ENCODE measurements at regions not wholly inside any gene's neighbourhood (a gene's known extent, or its start where the extent isn't known, plus 50 kb on each side); places are given as distances from the start of the nearest gene placed in this dataset.

GRCh38 chr5:67998709-67999261, 216.8 kb upstream of the PIK3R1 start:
- Mint-ChIP-seq H3K9me3 (ENCODE audit: unreplicated experiment) (peaks cover 2% of the 10 kb centered on the region), H3K27ac (ENCODE audit: unreplicated experiment) (no peak overlapping the region), H3K36me3 (ENCODE audit: low read depth, unreplicated experiment) (no peaks in the 10 kb centered on the region), H3K4me1 (ENCODE audit: low read depth, unreplicated experiment) (no peaks in the 10 kb centered on the region), H3K27me3 (ENCODE audit: low read depth, unreplicated experiment) (no peaks in the 10 kb centered on the region), H3K4me3 (ENCODE audit: unreplicated experiment) (no peak overlapping the region)
- Histone ChIP-seq H3K36me3 (ENCODE audit: insufficient read depth, low read length) (no peaks in the 10 kb centered on the region), H4K20me1 (ENCODE audit: insufficient read depth, low read length) (no peaks in the 10 kb centered on the region), H3K9me3 (ENCODE audit: insufficient read depth, low read depth, low read length) (no peaks in the 10 kb centered on the region), H3K27me3 (ENCODE audit: insufficient read depth, low read length) (no peaks in the 10 kb centered on the region), H2AFZ (ENCODE audit: low read depth, low read length) (peak overlapping the region; percentile 68), H3K79me2 (ENCODE audit: insufficient read depth, low read length) (no peaks in the 10 kb centered on the region), H3K4me2 (ENCODE audit: low read length) (peak overlapping the region; percentile 56), H3K4me3 (ENCODE audit: insufficient read depth, low read depth, low read length) (no peak overlapping the region), H3K4me1 (ENCODE audit: insufficient read depth, low read length) (peaks cover 7% of the 10 kb centered on the region), H3K9ac (ENCODE audit: low read length) (peak overlapping the region; percentile 42), H3K27ac (ENCODE audit: low read depth, low read length) (peak overlapping the region; percentile 73)
- peak; percentile 49 for DNase-seq (ENCODE audit: low read depth)
- TF ChIP-seq CTCF (IDR thresholded peaks at IDR 0.05; ENCODE audit: insufficient read depth, low read depth, low read length) = no peak
- no peak for TF ChIP-seq EZH2 (IDR thresholded peaks at IDR 0.05; ENCODE audit: insufficient read depth, low read length)
- peak; percentile 39 for FAIRE-seq

GRCh38 chr5:67997892-67998457, 217.6 kb upstream of the PIK3R1 start:
- no peak overlapping the region for H3K4me3 ChIP-seq (ENCODE audit: insufficient read depth, low read depth, low read length)
- no peaks in the 10 kb centered on the region for H3K4me1 Mint-ChIP-seq (ENCODE audit: low read depth, unreplicated experiment)
- H3K27ac Mint-ChIP-seq (ENCODE audit: unreplicated experiment) = no peak overlapping the region
- H3K27me3 Mint-ChIP-seq (ENCODE audit: low read depth, unreplicated experiment) = no peaks in the 10 kb centered on the region
- no peak overlapping the region for H3K9ac ChIP-seq (ENCODE audit: low read length)
- H4K20me1 ChIP-seq (ENCODE audit: insufficient read depth, low read length) = no peaks in the 10 kb centered on the region
- H3K27me3 ChIP-seq (ENCODE audit: insufficient read depth, low read length) = no peaks in the 10 kb centered on the region
- H3K36me3 Mint-ChIP-seq (ENCODE audit: low read depth, unreplicated experiment) = no peaks in the 10 kb centered on the region
- no peak overlapping the region for H3K4me3 Mint-ChIP-seq (ENCODE audit: unreplicated experiment)
- H3K27ac ChIP-seq (ENCODE audit: low read depth, low read length) = no peak overlapping the region
- H3K79me2 ChIP-seq (ENCODE audit: insufficient read depth, low read length) = no peaks in the 10 kb centered on the region
- H3K36me3 ChIP-seq (ENCODE audit: insufficient read depth, low read length) = no peaks in the 10 kb centered on the region
- TF ChIP-seq EZH2 (IDR thresholded peaks at IDR 0.05; ENCODE audit: insufficient read depth, low read length) (no peak), CTCF (IDR thresholded peaks at IDR 0.05; ENCODE audit: insufficient read depth, low read depth, low read length) (no peak)
- FAIRE-seq = no peak
- DNase-seq (ENCODE audit: low read depth) = no peak
- peaks cover under 1% of the 10 kb centered on the region for H3K9me3 Mint-ChIP-seq (ENCODE audit: unreplicated experiment)
- H3K4me1 ChIP-seq (ENCODE audit: insufficient read depth, low read length) = peaks cover 7% of the 10 kb centered on the region
- H2AFZ ChIP-seq (ENCODE audit: low read depth, low read length) = no peak overlapping the region
- H3K9me3 ChIP-seq (ENCODE audit: insufficient read depth, low read depth, low read length) = no peaks in the 10 kb centered on the region
- H3K4me2 ChIP-seq (ENCODE audit: low read length) = no peak overlapping the region

- H3K79me2 ChIP-seq (ENCODE audit: insufficient read depth, low read length) = no peaks in the 10 kb centered on the region
- Mint-ChIP-seq H3K36me3 (ENCODE audit: low read depth, unreplicated experiment) (no peaks in the 10 kb centered on the region), H3K9me3 (ENCODE audit: unreplicated experiment) (no peaks in the 10 kb centered on the region), H3K4me3 (ENCODE audit: unreplicated experiment) (no peak overlapping the region), H3K27me3 (ENCODE audit: low read depth, unreplicated experiment) (no peaks in the 10 kb centered on the region), H3K27ac (ENCODE audit: unreplicated experiment) (no peak overlapping the region), H3K4me1 (ENCODE audit: low read depth, unreplicated experiment) (no peaks in the 10 kb centered on the region)
- no peak overlapping the region for H3K9ac ChIP-seq (ENCODE audit: low read length)
- H3K4me1 ChIP-seq (ENCODE audit: insufficient read depth, low read length) = peaks cover 7% of the 10 kb centered on the region
- H2AFZ ChIP-seq (ENCODE audit: low read depth, low read length) = no peak overlapping the region
- no peaks in the 10 kb centered on the region for H4K20me1 ChIP-seq (ENCODE audit: insufficient read depth, low read length)
- H3K4me3 ChIP-seq (ENCODE audit: insufficient read depth, low read depth, low read length) = no peak overlapping the region
- TF ChIP-seq CTCF (IDR thresholded peaks at IDR 0.05; ENCODE audit: insufficient read depth, low read depth, low read length) (no peak), EZH2 (IDR thresholded peaks at IDR 0.05; ENCODE audit: insufficient read depth, low read length) (no peak)
- no peaks in the 10 kb centered on the region for H3K36me3 ChIP-seq (ENCODE audit: insufficient read depth, low read length)
- DNase-seq (ENCODE audit: low read depth) (no peak), FAIRE-seq (no peak)
- H3K27ac ChIP-seq (ENCODE audit: low read depth, low read length) = no peak overlapping the region
- H3K9me3 ChIP-seq (ENCODE audit: insufficient read depth, low read depth, low read length) = no peaks in the 10 kb centered on the region
- no peak overlapping the region for H3K4me2 ChIP-seq (ENCODE audit: low read length)
- H3K27me3 ChIP-seq (ENCODE audit: insufficient read depth, low read length) = no peaks in the 10 kb centered on the region
These were observed 218.4 kb upstream of the PIK3R1 start for GRCh38 chr5:67997148-67997547.

Data from astrocyte (in vitro differentiated cells and primary cell).